Epithelial cell of proximal tubule (primary cell): ENCODE measurements at regions not wholly inside any gene's neighbourhood (a gene's known extent, or its start where the extent isn't known, plus 50 kb on each side); places are given as distances from the start of the nearest gene placed in this dataset.

Experiments used
- DNase-seq: peaks from one replicate; pipeline ENCODE4 v3.0.0-alpha.2; 2011; ENCODE audit warnings: low read depth
- H3K4me3 ChIP-seq: 2 replicates; pipeline ENCODE4 v1.5.1; 2011; ENCODE audit warnings: low read depth, mild to moderate bottlenecking, low read length
- TF ChIP-seq, protein P1 (sequence below): conservative IDR thresholded peaks from 2 replicates; pipeline ENCODE4 v1.5.1; 2012; ENCODE audit warnings: low read depth, mild to moderate bottlenecking, low read length

DNA sequence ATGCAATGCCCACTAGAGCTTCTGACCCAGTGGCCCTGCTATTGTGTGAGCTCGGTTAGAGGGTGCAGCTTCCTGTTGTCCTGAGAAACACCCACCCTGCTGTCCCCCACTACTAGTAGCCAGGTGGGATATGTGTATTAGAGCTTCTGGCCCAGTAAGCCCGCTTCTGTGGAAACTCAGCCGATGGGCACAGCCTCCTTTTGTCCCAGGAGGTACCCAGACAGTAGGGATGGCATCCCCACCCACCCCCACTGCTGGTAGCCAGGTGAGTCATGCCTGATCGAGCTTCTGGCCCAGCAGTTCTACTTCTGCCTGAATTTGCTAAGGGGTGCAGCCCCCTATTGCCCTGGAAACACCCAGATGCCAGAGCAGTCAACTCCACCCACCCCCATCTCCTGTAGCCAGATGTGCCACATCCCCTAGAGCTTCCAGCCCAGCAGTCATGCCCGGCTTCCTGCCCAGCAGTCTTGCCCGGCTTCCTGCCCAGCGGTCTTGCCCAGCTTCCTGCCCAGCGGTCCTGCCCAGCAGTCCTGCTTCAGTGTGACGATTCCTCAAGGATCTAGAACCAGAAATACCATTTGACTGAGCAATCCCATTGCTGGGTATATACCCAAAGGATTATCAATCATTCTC, 162.7 kb upstream of the KLF8 start:
- TF ChIP-seq, protein P1, sequence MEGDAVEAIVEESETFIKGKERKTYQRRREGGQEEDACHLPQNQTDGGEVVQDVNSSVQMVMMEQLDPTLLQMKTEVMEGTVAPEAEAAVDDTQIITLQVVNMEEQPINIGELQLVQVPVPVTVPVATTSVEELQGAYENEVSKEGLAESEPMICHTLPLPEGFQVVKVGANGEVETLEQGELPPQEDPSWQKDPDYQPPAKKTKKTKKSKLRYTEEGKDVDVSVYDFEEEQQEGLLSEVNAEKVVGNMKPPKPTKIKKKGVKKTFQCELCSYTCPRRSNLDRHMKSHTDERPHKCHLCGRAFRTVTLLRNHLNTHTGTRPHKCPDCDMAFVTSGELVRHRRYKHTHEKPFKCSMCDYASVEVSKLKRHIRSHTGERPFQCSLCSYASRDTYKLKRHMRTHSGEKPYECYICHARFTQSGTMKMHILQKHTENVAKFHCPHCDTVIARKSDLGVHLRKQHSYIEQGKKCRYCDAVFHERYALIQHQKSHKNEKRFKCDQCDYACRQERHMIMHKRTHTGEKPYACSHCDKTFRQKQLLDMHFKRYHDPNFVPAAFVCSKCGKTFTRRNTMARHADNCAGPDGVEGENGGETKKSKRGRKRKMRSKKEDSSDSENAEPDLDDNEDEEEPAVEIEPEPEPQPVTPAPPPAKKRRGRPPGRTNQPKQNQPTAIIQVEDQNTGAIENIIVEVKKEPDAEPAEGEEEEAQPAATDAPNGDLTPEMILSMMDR, result no peak
- DNase-seq, result no peak
- H3K4me3 ChIP-seq, result no peak overlapping the region

DNA sequence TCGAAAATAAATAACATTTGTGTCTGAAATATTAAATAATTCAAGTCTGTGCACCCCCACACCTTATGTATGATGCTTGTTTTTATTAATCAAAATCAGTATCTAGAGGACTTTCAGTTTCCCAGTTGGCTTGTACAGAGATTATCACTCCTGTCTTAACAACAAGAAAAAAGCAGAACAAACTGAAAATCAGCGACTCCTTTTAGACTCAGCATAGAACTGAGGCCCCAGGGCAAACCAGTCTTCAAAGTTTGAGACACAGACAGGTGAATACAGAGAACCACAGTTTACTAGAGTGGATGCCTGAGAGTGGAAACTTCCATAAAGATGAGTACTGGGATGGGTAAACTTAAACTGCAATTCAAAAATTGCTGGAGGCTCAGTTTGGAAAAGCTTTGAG, 142.8 kb upstream of the KLF8 start:
- TF ChIP-seq, protein P1, result no peak
- DNase-seq, result no peak
- H3K4me3 ChIP-seq, result no peak overlapping the region

DNA sequence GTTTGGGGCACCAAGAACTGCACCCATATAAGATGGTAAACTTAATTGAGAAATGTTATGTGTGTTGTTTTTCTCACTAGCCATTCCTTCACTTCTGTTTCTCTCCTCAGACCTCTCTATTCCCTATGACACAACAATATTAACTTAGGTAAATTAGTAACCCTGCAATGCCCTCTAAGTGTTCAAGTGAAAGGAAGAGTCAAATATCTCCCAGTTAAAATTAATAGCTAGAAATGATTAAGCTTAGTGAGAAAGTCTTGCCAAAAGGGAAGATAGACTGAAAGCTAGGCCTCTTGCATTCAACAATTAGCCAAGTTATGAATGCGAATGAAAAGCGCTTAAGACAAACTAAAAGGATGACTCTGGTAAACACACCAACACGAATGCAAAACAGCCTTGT, 132.9 kb upstream of the KLF8 start:
- H3K4me3 ChIP-seq, result no peak overlapping the region
- DNase-seq, result peak; percentile 46
- TF ChIP-seq, protein P1, result no peak

DNA sequence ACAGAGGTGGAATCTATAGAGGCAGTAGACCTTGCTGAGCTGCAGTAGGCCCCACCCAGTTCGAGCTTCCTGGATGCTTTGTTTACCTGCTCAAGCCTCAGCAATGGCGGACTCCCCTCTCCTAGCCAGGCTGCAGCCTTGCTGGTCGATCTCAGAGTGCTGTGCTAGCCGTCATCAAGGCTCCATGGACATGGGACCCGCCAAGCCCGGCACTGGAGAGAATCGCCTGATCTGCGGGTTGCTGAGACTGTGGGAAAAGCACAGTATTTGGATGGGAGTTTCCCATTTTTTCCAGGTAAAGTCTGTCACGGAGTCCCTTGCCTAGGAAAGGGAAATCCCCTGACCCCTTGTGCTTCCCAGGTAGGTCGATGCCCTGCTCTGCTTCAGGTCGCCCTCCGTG, 124.8 kb upstream of the KLF8 start:
- no peak overlapping the region for H3K4me3 ChIP-seq
- TF ChIP-seq, protein P1, result no peak
- no peak for DNase-seq

DNA sequence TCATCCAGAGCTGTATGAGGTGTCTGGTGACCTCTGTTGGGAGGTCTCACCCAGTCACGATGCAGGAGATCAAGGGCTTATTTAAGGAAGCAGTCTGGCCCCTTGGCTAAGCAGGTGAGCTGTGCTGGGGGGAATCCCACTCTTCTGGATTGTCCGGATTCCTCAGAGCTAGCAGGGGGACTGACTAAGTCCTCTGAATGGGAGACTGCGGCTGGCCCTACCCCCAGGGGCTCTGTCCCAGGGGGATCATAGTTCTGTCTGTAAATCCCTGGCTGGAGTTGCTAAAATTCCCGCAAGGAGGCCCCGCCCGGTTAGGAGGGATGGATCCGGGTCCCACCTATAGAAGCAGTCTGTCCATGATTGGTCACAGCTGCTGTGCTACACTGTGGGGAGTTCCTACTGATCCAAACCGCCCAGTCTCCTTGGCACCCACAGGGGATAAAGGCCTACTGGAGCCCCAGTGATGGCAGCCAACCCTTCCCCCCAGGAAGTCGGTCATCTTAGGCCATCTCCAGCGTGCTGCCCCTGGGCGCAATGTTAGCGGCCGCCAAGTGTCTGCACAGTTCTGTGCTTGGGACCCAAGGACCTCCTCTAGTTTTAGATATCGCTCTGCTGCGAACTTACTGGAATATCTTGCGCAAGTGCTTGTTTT, 118.2 kb upstream of the KLF8 start:
- no peak for DNase-seq
- no peak overlapping the region for H3K4me3 ChIP-seq
- TF ChIP-seq, protein P1, result no peak

DNA sequence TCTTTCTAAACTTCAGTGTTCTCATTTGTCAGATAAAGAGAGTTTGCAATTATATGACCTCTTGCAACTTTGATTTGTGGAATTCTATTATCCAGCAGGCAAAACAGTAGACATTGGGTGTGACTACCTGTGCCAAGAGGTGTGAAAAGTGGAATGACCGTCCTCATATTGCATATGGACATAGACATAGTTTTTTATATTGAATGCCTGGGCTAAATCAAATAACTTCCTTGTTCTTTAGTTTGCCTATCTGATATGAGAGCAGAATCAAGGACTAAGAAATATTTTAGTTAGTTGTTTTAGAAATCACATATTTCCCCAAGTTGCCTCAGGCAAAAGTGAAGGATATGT, 117.7 kb upstream of the KLF8 start:
- no peak overlapping the region for H3K4me3 ChIP-seq
- DNase-seq, result no peak
- TF ChIP-seq, protein P1, result no peak

DNA sequence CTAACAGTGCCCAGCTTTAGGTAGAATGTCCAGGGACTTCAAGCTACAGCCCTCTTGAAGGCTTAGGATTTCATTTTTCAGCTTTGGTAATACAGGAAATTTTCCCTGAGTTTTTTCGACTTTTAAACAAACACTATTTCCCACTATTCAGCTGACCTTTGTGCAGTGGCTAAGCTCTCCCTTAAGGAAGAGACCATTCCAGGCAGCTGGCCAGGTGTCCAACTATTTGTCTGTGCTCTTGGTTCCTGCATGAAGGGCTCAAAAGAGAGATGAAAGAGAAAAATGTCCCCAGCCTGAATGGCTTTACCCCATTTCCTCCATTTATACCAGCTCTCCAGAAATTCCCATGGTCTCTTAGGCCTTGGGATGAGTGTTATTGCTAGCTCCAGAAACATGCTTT, 111.9 kb upstream of the KLF8 start:
- DNase-seq, result no peak
- TF ChIP-seq, protein P1, result no peak
- H3K4me3 ChIP-seq, result no peak overlapping the region
